Stimulated activated CD8-positive, alpha-beta memory T cell treated with anti-CD3 and anti-CD28 coated beads, Interleukin-15, amount 100 ng/mL, for 4 hours (primary cell): ENCODE measurements at regions not wholly inside any gene's neighbourhood (a gene's known extent, or its start where the extent isn't known, plus 50 kb on each side); places are given as distances from the start of the nearest gene placed in this dataset.

Source experiments
- DNase-seq, 2 donors: peaks; one replicate each; pipeline ENCODE4 v3.0.0-alpha.2; 2020; ENCODE audit warnings: low read depth in 2 of 2

DNA sequence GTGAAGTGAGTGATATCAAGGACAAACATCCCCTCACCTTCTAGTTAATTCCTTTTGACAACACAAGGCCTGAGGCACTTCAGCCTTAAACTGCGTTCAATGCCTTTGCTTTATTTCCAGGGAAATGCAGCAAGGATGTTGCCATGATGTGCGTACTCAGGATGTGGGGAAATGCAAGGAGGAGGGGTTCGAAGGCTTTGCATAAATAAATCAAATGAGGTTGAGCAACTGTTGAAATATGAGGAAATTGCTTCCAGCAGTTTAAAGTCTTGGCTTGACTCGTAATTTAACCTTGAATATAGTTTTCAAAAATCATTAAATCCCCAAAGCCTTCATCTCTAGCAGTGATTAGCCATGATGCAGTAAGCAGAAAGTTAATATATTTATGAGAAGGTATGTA lies 81.8 kb upstream of the CCL2 start:
- DNase-seq = no peak

DNA sequence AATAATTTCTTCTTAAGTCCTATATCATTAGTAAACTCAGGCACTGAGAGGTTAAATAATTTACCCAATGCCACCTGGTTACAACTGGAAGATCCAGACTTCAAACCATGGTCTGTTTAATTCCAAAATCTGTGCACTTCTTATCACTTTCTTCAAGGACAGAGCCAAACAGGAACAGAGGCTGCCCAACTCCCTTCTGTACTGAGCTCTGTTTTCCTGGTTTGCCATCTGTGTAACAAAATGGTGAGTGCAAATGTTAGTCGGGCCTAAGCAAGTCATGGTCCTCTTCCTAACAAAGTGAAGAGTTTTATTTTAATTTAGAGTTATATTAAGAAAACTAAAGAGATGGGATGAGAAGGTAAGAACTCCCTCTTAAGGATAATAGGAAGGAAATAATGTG lies 80.6 kb upstream of the CCL2 start:
- no peak for DNase-seq

DNA sequence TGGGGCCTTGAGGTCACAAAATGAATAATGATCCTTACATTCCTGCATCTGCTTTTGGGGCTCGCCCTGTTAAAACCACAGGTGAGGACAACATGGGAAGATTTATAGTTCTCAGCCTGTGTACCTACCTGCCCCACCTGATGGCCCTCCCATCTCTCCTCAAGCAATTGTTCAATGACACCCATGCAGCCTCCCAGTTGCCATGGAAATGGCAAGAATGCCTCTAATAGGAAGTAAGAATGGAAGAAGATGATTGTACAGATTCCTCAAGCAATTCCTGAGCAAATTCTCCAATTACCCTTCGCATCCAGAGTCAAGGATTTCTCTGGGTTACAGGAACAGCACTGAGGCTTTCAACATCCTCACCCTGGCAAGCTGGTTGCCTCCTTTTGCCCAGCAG lies 78.6 kb upstream of the CCL2 start:
- no peak for DNase-seq

DNA sequence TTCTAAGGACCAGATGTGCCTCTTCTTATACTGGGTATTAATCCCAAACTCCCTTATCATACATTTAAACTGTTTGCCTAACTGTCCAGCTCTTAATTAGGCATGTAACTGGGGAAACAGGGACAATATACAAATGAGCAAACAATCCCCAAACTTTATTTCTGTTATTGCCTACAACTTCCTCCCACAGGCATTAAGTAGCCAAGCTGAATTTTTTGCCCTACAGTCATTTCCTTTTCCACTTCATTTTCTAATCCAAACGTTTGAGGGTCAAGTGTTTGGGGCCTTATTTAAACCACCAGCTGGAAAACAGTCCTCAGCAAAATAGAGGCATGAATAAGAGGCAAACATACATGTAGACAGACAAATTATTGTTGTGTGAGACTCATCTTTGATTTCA lies 77.4 kb upstream of the CCL2 start:
- no peak for DNase-seq

DNA sequence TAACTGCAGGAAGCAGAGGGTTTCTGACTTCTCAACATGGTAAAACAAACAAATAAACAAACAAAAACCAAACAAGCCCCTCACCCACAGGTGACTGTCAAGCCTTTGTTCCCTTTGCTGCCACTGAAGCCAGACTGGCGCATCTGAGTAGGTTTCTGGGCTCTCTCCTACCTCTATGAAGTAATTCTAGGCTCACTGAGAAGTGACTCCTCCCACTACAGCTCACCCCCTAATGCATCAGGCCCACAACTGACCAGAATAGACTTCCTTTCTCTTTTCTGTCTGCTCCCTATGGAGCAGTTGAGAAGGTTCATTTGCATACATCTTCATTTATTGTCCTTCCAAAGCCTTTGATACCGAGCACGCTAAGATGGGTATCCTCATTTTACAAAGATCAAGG lies 77.0 kb upstream of the CCL2 start:
- no peak for DNase-seq

DNA sequence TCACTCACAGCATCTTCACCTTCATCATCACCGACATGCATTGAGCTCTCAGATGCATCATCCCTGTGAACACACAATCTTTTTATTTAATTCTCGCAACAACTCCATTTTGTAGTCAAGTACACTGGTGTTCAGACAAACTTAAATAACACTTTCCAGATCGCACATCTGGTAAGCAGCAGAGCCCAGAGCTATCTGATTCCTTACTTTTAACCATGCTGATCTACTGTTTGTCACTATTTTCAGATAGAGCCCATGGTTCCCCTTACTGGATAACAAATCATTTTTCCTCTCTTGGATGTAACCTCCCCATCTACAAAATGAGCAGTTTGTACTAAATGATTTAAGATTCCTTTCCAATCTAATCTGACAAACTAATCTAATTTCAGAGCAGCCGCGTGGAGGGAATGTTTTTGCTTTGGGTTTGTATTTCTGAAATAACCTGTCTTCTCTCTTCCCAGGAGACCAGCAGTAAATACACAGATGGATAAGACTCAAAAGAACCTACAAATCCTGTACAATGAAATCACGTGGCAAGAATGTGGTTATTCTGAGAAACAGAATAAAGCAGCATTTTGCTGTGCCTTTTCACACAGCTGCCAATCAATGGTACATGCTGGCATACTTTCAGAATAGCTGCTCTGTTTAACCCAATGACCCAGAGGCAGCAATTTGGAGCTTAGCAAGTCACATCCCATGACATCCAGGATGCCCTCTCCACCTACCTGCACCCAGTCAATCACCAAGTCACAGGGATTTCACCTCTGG lies 72.9 kb upstream of the CCL2 start:
- DNase-seq = no peak

DNA sequence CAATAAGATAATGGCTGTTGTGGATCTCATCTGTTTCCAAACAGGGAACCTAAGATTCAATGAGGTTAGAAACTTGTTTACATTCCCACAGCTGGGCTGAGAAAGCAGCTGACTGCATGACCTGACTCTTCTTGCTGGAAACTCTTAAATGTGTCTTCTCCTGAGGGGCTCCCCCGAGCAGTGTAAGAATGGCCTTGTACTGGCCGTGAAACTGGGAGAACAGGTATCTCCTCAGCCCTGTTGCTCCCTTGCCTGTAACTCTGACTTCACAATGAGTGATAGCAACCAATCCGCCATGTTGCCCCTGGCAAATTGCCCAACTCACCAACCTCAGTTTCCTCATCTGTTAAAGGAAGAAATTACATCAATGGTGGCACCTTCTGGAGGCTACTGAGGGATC lies 59.1 kb upstream of the CCL2 start:
- DNase-seq = no peak

DNA sequence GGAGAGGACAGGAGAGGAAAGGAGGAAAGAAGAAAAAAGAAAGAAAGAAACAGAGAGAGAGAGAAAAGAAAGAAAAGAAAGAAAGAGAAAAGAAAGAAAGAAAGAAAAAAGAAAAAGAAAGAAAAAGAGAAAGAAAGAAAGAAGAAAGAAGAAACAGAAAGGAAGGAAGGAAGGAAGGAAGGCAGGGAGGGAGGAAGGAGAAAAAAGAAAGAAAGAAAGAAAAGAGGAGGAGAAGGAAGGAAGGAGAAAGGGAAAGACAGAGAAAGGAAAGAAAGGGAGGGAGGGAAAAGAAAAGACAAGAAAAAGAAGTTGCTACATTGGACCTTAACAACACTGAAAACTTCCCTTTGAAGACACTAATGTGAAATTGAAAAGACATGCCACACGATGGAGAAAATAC lies 56.6 kb upstream of the CCL2 start:
- DNase-seq = no peak

DNA sequence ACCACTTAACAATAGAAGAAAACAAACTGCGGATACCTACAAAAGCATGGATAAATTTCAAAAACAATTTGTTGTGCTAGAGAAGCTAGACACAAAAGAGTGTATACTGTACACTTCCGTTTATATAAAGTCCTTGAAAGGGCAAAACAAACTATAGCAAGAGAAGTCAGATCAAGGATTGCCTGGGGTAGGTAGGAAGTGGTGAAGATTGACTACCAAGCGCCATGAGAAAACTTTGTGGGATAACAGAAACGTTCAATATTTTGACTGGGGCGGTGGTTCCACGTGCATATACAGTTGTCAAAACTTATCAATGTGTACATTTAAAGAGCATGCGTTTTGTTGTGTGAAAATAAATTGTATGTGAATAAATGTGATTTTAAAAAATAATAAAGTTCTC lies 55.6 kb upstream of the CCL2 start:
- no peak for DNase-seq

DNA sequence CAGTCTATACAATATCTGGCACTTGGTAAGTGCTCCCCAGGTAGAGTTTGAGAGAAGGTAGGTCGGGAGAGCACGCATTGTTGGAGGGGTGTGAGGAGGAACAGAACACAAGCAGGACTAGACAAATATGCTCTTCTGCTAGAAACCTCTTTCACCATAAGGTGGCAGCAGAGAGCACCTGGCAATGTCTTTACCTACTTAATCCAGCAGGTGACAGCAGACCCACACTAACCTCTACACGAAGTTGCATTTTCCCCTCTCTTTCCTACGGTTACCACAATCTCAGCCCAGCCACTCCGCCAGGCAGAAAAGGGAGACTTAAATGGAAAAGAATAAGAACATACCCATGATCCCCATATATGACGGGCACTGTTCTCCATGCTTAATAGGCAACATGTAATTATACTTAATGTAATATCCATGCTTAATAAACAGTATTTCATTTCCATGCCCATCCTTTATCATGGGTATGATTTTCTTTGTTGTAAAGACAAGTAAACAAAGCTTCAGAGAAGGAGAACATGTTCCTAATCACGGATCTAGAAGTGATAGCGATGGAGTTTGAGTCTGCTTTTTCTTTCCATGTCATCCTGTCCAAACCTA lies 55.1 kb upstream of the CCL2 start:
- peak; percentile 4 to 46 for DNase-seq

DNA sequence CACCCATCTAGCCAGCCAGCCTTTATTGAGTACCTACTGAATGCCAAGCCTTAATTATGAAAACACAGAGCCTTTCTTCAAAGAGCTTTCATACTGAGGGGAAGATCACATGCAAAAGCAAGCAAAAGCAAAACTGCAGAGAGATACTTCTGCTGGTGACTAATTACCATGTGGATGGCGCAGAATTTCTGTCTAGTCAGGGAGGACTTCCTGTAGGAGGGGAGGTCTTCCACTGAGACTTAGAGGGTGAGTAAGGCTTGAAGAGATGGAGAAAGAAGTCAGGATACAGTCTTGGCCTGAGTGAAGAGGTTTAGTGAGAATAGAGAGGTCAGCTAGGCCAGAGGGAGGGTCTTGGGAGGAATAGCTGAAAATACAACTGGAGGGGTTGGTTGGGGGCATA lies 53.9 kb upstream of the CCL2 start:
- DNase-seq = no peak

DNA sequence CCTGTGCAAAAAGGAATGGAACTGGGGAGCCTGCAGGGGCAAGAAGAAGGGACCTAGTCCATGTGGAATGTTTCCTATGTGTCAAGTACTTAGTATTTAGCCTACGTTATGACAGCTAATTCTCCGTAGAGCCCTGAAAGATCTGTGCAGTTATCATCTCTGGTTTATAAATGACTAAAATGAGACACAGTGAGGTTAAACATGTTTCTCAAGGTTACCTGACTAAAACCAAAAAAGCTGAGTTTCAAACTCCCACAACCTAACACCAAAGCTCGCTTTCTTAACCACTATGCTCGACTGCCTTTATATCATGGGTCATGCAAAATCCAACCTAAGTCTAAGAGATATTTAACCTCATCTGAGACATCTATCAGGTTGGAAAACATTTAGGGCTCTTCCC lies 53.3 kb upstream of the CCL2 start:
- no peak for DNase-seq

DNA sequence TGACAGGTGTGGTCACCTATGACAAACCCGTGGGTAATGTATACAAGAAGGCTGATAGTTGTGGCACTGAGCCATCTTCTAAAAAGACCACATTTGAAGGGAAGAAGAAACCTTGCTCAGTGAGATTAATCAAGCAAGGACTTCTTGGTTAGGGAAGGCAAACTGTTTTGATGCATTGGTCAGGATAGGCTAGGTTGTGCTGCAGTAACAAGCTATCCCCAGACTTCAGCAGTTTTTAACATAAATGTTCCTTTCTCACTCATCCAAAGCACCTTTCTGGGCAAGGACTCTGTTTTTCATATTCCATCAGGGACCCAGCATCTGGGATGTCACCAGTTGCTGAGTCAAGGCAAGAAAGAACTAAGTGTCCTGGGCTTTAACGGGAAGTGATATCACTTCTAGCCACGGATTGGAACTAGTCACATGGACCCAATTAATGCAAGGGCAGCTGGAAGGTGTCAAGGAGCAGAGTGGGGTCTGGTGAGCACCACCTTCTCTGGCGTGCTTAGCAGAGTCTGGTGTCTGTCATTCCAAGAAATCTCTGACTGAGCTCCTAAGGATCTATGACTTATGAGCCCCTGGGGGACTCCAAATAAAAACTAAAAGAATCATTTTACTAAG lies 52.0 kb upstream of the CCL2 start:
- DNase-seq = no peak

DNA sequence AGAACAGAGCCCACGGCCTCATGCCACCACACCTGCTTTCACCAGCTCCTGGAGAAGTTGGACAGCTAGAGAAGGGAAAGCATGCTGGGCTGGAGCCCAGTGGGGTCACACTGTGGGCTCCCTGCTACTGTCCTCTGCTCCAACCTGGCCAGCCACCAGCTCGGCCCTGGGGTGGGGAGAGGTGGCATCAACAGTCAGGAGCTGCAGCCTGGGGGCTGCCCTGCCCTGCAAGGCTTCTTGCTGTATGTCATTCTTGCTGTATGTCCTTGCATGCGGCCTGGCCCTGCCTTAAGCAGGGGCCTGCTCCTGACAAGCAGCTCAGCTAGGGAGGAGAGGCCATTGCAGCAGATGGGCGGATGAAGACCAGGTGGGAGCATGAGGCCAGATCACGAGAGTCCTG lies 50.7 kb upstream of the CCL2 start:
- DNase-seq = no peak
